Kidney (tissue), 13 donors: ENCODE measurements at regions not wholly inside any gene's neighbourhood (a gene's known extent, or its start where the extent isn't known, plus 50 kb on each side); places are given as distances from the start of the nearest gene placed in this dataset.

Experiments
- DNase-seq, 5 donors: peaks; one replicate each; pipeline ENCODE4 v3.0.0-alpha.2; 2013 to 2020
- FAIRE-seq: peaks from 2 replicates; lab custom pipeline; 2012; peaks lifted over from hg19 to GRCh38; lab: Jason Lieb, UNC
- H3K27ac ChIP-seq, 2 donors: one replicate each; pipeline ENCODE4 v1.7.0; 2013; ENCODE audit warnings: low read depth in 2 of 2, low read length in 2 of 2, inconsistent platforms in 1 of 2
- H3K27me3 ChIP-seq: one replicate; pipeline ENCODE4 v1.7.1; 2013; ENCODE audit warnings: low read length, inconsistent platforms; ENCODE audit not compliant: control insufficient read depth, insufficient read depth
- H3K36me3 ChIP-seq, 3 donors: one replicate each; pipeline versions ENCODE4 v1.7.0 to v1.7.1; 2013; ENCODE audit warnings: low read length in 3 of 3, control low read depth in 1 of 3, inconsistent platforms in 1 of 3; ENCODE audit not compliant: insufficient read depth in 3 of 3, control insufficient read depth in 2 of 3
- H3K4me1 ChIP-seq, 3 donors: one replicate each; pipeline versions ENCODE4 v1.7.0 to v1.7.1; 2013; ENCODE audit warnings: low read length in 3 of 3, inconsistent platforms in 1 of 3, low read depth in 1 of 3; ENCODE audit not compliant: control insufficient read depth in 2 of 3, insufficient read depth in 2 of 3
- H3K4me3 ChIP-seq, 3 donors: one replicate each; pipeline versions ENCODE4 v1.7.0 to v1.8.1; 2013; ENCODE audit warnings: low read length in 3 of 3, control low read depth in 1 of 3, inconsistent platforms in 1 of 3
- H3K9ac ChIP-seq, 3 donors: one replicate each; pipeline versions ENCODE4 v1.7.0 to v1.7.1; 2013; ENCODE audit warnings: low read length in 3 of 3, control low read depth in 1 of 3, inconsistent platforms in 1 of 3
- H3K9me3 ChIP-seq, 3 donors: one replicate each; pipeline versions ENCODE4 v1.7.0 to v1.7.1; 2013; ENCODE audit warnings: low read length in 3 of 3, control low read depth in 1 of 3, inconsistent platforms in 1 of 3; ENCODE audit not compliant: control insufficient read depth in 2 of 3, insufficient read depth in 1 of 3
- CTCF ChIP-seq: IDR thresholded peaks from 3 replicates; pipeline ENCODE4 v1.5.1; 2012; ENCODE audit warnings: mild to moderate bottlenecking, moderate library complexity, borderline replicate concordance; ENCODE audit not compliant: insufficient read depth; ENCODE audit errors: extremely low read depth
- intact Hi-C: fragments of 100-400 bp; cut with DNase I; formaldehyde crosslinking; loops from one replicate; pipeline ENCODE4 v1.11.1; 2022
- donor health status: control.
- donor health status: control.
- donor health status: control.
- donor health status: control.
- donor health status: control.
- donor health status: DM: yes; HTN: yes; CAD: no.
- donor health status: Normal renal cell carcinoma (clear cell type).

- DNase-seq (no peak), FAIRE-seq (no peak)
- Histone ChIP-seq H3K36me3 (no peaks in the 10 kb centered on the region), H3K27me3 (no peaks in the 10 kb centered on the region), H3K27ac (no peak overlapping the region), H3K4me1 (no peaks in the 10 kb centered on the region), H3K9me3 (no peaks in the 10 kb centered on the region), H3K4me3 (no peak overlapping the region), H3K9ac (no peak overlapping the region)
- intact Hi-C loops, result no loop called here
- TF ChIP-seq CTCF, result no peak
These were observed 59.1 kb upstream of the PAX3 start for GRCh38 chr2:222357930-222358329.

GRCh38 chr2:222358876-222359275 is 60.1 kb upstream of the PAX3 start:
- Histone ChIP-seq H3K4me1 (no peaks in the 10 kb centered on the region), H3K9ac (no peak overlapping the region), H3K9me3 (no peaks in the 10 kb centered on the region), H3K36me3 (no peaks in the 10 kb centered on the region), H3K4me3 (no peak overlapping the region), H3K27me3 (no peaks in the 10 kb centered on the region), H3K27ac (no peak overlapping the region)
- intact Hi-C loops, result no loop called here
- DNase-seq (peak in 4 of 5 donors; percentile 43 to 79 (median 70)), FAIRE-seq (no peak)
- TF ChIP-seq CTCF, result no peak

- H3K9ac ChIP-seq, result no peak overlapping the region
- DNase-seq, result no peak
- no peak for TF ChIP-seq CTCF
- FAIRE-seq, result no peak
- no peak overlapping the region for H3K27ac ChIP-seq
- no peaks in the 10 kb centered on the region for H3K4me1 ChIP-seq
- intact Hi-C loops, result no loop called here
- no peaks in the 10 kb centered on the region for H3K9me3 ChIP-seq
- no peaks in the 10 kb centered on the region for H3K27me3 ChIP-seq
- no peaks in the 10 kb centered on the region for H3K36me3 ChIP-seq
- no peak overlapping the region for H3K4me3 ChIP-seq
These were observed 61.3 kb upstream of the PAX3 start for GRCh38 chr2:222360146-222360545.

GRCh38 chr2:222360997-222361396 is 62.2 kb upstream of the PAX3 start:
- Histone ChIP-seq H3K36me3 (no peaks in the 10 kb centered on the region), H3K27me3 (no peaks in the 10 kb centered on the region), H3K9ac (no peak overlapping the region), H3K27ac (no peak overlapping the region), H3K4me3 (no peak overlapping the region), H3K4me1 (no peaks in the 10 kb centered on the region), H3K9me3 (no peaks in the 10 kb centered on the region)
- DNase-seq (no peak), FAIRE-seq (no peak)
- intact Hi-C loops, result no loop called here
- TF ChIP-seq CTCF, result no peak
